ENCODE measurements at regions not wholly inside any gene's neighbourhood (a gene's known extent, or its start where the extent isn't known, plus 50 kb on each side); places are given as distances from the start of the nearest gene placed in this dataset.

GRCh38 chr6:14380086-14380820 is 262.7 kb downstream of the CD83 start:
- intact Hi-C loops (cut with micrococcal nuclease; ENCODE audit: unreplicated experiment) = no loop called here
- H3K27ac ChIP-seq (ENCODE audit: low read length) = no peak overlapping the region

More at GRCh38 chr6:14380086-14380820, 262.7 kb downstream of the CD83 start:
- no peak for DNase-seq (ENCODE audit: low read depth, low spot score)
- H3K36me3 ChIP-seq (ENCODE audit: control insufficient read depth, insufficient read depth, low read length) = no peaks in the 10 kb centered on the region
- TF ChIP-seq CTCF (IDR thresholded peaks at IDR 0.05) (no peak), SIN3A (IDR thresholded peaks at IDR 0.05; ENCODE audit: borderline replicate concordance, insufficient read depth, low read depth, low read length) (no peak), TCF7L2 (IDR thresholded peaks at IDR 0.05; ENCODE audit: low read depth, low read length) (no peak), POLR2AphosphoS5 (IDR thresholded peaks at IDR 0.05; ENCODE audit: low read depth, low read length) (no peak), REST (IDR thresholded peaks at IDR 0.05; ENCODE audit: insufficient read depth in 1 of 2, low read depth in 2 of 2, low read length in 1 of 2) (no peak)
- BruUV-seq (replicated peaks) = no TSS peak
- POLR2A ChIA-PET = no interaction called here
- H3K9me3 ChIP-seq (ENCODE audit: control insufficient read depth, insufficient read depth, low read depth, low read length) = no peaks in the 10 kb centered on the region
- H3K4me1 ChIP-seq (ENCODE audit: control insufficient read depth, insufficient read depth, low read length) = no peaks in the 10 kb centered on the region
- H3K4me3 ChIP-seq (ENCODE audit: low read depth in 2 of 2, low read length in 2 of 2) = no peak overlapping the region
- in situ Hi-C loops (cut with HindIII; ENCODE audit: low pct_unique_long_range_greater_than_20kb, low sequenced_read_pairs) = no loop called here
- CTCF ChIA-PET = no interaction called here
- no peak for ATAC-seq
- H3K27me3 ChIP-seq (ENCODE audit: control insufficient read depth, insufficient read depth, low read length) = no peaks in the 10 kb centered on the region
